ENCODE measurements at regions not wholly inside any gene's neighbourhood (a gene's known extent, or its start where the extent isn't known, plus 50 kb on each side); places are given as distances from the start of the nearest gene placed in this dataset.

DNA sequence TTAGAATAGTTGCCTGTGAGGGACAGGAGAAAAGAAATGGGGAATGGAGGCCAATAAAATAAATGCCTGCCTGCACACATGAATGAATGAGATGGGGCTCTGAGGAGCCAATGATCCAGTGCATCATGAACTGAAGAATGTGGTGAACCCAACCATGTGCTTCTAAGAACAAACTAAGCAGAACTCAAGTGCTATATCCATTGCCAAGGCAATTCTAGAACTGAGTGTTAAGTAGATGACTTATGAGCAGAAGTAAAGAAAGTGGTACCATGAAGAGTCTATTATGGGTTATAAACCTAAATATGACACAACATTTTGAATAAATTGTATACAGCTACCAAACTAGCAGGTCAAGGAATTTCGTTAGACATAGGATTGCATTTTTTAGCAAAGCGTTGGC, 186.1 kb downstream of the KATNAL1 start:
- TF ChIP-seq CTCF (IDR thresholded peaks at IDR 0.05) (no peak), POLR2A (IDR thresholded peaks at IDR 0.05) (no peak), POLR2AphosphoS5 (IDR thresholded peaks at IDR 0.05) (no peak), EP300 (IDR thresholded peaks at IDR 0.05) (no peak)
